ENCODE measurements at regions not wholly inside any gene's neighbourhood (a gene's known extent, or its start where the extent isn't known, plus 50 kb on each side); places are given as distances from the start of the nearest gene placed in this dataset.

DNA sequence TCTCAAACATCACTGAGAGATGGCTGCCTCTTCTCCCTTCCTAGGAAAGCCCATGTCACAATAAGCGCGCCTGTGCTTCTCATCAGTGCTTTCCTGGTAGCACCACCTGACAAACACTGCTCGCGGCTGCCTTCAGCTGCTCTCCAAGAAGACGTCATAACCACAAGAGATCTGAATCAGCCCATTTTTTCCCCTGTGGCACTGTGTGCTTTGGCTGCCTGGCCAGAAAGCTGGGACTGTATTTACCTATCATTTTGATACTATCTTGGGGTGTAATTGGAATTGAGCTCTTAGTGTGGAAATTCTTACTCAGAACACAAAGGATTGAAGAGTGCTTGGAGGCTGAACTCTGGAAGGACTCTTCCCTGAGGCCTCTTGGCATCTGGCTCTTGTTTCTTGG lies 50.3 kb upstream of the EHF start:
- no peaks in the 10 kb centered on the region for H3K36me3 ChIP-seq
- peaks cover 7% of the 10 kb centered on the region; the same call in 1 of the 2 replicates for H3K27me3 ChIP-seq
- H3K4me1 ChIP-seq: no peaks in the 10 kb centered on the region
- H3K4me3 ChIP-seq (ENCODE audit: low read depth, low read length): no peak overlapping the region
- H3K9me3 ChIP-seq: no peaks in the 10 kb centered on the region
- DNase-seq: no peak
- TF ChIP-seq CTCF (IDR thresholded peaks at IDR 0.05; ENCODE audit: low read depth, low read length): no peak
